HG03575 (cell line): ENCODE measurements at regions not wholly inside any gene's neighbourhood (a gene's known extent, or its start where the extent isn't known, plus 50 kb on each side); places are given as distances from the start of the nearest gene placed in this dataset.
"Not testable (repeated sequence)": the region's sequence is repeated elsewhere in the genome, so short reads cannot be mapped to it uniquely, and the experiment has no call there.

Source experiments
- ATAC-seq: cut with Tn5 transposase; IDR thresholded peaks from one replicate; pipeline ENCODE4 v1.9.1; 2021; ENCODE audit not compliant: unreplicated experiment, insufficient number of reproducible peaks, low FRiP score; ENCODE audit errors: extremely low read depth

DNA sequence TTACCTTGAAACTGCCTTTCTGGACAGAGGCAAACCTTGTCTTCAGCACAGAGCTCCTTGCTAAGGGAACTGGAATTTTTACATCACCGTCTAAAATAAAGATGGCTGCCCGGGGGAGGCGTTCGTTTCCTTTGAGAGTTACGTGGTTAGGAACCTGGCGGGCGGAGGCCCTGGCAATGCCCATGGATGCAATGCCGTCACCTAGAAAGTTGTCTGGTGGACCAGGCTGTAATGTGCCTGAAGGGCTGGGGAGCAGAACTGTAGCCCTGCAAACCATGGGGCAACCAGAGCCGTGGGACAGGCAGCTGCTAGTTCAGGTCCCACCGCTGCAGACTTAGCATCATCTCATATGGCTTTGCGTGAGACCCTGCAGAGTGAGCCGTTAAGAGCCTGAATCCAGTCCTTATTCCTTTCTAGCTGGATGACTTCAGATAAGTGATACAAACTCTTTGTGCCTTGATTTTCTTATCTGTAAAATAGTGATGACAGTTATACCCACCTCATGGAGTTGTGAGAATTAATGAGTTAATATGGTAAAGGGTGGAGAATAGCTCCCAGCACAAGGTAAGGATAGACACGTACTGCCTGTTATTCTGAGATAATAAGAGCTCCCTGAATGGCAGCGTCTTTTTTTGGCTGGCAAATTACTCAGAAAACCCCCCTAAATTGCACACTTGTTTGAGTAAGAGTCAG is 219.7 kb downstream of the EMX2 start:
- ATAC-seq: no peak

- ATAC-seq: no peak
Observed at GRCh38 chr10:117762819-117763172, 220.2 kb downstream of the EMX2 start.

DNA sequence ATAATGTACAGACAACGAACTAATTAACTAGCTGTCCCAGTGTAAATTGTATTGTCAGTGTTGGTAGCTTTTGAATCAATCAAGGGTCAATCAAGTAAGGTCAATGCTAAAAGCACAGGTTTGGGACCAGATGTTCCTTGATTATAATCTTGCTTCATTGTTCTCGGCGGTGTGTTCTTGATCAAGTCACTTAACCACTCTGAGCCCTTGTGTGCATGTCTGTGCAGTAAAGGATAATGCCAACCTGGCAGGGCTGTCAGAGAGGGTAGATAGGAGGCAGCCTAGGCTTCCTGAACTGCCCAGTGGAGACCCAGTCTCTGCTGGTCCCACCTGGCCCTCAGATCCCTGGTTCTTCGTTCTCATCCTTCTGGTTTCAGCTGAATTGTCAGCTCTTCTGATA is 221.0 kb downstream of the EMX2 start:
- no peak for ATAC-seq

- no peak for ATAC-seq
Observed at GRCh38 chr10:117768333-117769042, 225.9 kb downstream of the EMX2 start.

- ATAC-seq: no peak
Observed at GRCh38 chr10:117775526-117775925, 233.0 kb downstream of the EMX2 start.

DNA sequence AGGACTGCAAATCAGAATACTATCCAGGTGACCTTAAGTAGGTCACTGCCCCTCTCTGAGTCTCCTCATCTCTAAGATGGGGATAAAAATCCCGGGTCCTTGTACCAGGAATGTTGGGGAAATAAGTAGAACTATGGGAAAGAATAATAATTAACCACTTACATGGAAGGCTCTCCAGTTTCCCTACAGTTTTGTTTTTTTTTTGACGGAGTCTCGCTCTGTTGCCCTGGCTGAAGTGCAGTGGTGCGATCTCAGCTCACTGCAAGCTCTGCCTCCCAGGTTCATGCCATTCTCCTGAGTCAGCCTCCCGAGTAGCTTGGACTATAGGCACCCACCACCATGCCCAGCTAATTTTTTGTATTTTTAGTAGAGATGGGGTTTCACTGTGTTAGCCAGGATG is 234.7 kb downstream of the EMX2 start:
- ATAC-seq: not testable (repeated sequence)

- no peak for ATAC-seq
Observed at GRCh38 chr10:117778241-117778640, 235.7 kb downstream of the EMX2 start.

GRCh38 chr10:117780411-117780810 is 237.9 kb downstream of the EMX2 start:
- no peak for ATAC-seq

DNA sequence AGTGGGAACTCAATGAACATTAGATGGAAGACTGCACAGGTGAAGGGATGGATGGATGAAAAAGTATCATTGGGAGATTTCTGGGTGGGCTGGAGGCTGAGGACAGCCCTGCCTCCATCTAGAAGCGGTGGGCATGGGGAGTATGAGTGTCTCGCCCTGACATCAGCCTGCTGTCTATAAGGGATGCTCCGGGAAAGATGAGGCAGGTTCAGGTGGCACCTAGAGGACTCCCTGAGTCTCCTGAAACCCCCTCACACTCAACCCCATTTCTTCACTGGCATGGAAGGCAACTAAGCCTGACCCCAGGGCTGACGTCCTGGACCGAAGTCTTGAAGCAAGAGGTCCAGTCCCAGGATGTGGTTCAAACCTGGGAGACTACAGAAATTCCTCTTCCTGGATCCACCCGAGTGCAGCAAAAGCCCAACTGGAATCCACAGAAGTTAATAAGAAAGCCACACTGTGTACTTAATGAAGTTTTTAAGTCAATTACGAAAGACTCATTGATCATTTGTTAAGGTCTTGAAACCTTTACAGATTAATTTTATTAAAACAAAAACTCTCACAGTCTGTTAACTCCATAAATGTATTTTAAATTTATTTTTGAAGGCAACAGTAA is 238.8 kb downstream of the EMX2 start:
- ATAC-seq: no peak

GRCh38 chr10:117782276-117782675 is 239.7 kb downstream of the EMX2 start:
- ATAC-seq: no peak

GRCh38 chr10:117783698-117784395 is 241.3 kb downstream of the EMX2 start:
- no peak for ATAC-seq

DNA sequence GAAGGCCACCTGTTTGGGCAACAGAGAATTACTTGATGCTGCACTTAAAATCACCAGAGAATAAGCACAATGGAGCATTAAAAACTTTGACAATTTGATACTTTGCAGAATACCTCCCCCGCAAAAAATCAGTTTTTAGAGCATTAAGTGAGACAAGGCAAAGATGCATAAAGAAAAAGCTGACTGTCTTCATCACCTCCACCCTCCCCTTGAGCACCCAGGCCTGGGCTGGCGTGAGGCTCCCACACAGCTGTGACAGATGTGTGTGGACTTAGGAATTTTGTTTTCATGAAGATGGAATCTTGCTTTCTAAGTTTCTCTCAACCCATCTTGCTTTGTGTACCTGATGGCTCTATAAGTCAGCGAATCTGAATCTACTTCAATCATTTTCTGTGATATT is 242.2 kb downstream of the EMX2 start:
- no peak for ATAC-seq

DNA sequence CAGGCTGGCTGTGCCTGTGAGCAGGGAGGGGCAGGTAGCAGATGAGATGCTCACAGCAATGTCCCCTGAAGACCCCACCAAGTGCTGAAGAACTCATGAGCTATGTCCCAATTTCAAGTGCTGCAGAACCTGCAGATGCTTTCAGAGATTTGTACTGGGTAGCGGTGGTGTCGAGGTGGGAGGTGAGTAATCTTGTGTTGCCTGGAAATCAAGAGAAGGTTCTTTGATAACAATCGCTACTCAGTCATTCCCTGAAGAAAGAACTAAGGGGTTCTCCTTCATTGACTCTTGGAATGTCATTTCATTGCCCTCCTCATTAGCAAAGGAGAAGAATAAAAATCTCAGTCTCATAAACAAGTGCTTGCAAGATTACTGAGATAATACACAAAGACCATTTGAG is 246.4 kb downstream of the EMX2 start:
- ATAC-seq: no peak

GRCh38 chr10:117790179-117790578 is 247.6 kb downstream of the EMX2 start:
- ATAC-seq: no peak

DNA sequence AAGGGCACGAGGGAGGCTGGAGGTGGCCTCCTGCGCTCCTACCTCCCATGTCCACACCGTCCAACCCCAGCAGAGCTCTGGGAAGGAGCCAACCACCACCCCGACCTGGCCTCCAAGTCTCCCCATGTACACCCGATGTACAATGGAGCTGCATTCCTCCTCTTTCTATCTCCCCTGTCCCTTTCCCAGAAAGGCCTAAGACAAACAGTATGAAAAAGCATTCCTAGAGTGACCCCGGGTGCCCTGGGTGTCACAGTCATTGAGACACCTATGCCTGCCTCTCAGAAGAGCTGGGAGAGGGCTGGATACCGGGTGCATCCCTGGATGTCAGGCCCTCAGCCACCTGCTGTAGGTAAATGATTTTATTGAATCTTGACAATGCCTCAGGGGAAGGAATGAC is 248.1 kb downstream of the EMX2 start:
- ATAC-seq: no peak

DNA sequence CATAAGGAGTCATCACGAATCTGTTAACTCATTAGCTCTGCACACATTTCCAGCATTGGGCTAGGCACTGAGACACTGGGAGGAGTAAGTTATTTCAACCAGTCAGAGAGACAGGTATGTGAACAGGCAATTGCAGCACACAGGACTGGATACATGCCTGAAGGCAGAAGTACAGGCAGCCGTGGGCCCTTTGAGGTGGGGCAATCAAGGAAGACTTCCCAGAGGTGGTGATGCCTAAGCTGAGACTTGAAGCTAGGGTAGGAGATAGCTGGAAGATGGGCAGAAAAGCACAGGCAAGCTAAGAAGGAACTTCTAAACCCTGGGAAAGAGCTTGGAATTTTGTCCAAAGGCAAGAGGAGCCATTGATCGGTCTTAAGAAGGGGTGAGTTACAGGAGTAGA is 249.7 kb downstream of the EMX2 start:
- ATAC-seq: no peak

- ATAC-seq: no peak
Observed at GRCh38 chr10:117796130-117796745, 250.5 kb downstream of the RAB11FIP2 start.

GRCh38 chr10:117797296-117797695 is 249.4 kb downstream of the RAB11FIP2 start:
- ATAC-seq: no peak

DNA sequence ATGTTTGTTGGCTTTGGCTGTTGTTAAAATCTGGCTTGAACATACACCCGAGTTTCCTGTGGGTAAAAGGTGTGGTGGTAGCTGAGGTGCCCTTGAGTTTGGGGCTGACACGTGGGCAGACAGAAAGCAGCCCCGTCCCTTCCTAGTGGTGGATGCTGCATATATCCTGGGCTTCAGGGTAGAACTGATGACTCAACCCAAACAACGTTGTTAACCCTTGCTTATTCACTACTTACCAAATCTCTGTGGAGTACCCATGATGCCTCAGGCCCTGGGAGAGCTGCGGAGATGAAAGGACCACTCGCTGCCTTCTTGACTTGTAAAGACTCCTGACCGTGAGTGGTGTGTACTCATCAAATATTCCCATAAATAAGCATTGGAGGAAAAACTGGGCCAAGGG is 245.1 kb downstream of the RAB11FIP2 start:
- no peak for ATAC-seq
